ENCODE measurements at regions not wholly inside any gene's neighbourhood (a gene's known extent, or its start where the extent isn't known, plus 50 kb on each side); places are given as distances from the start of the nearest gene placed in this dataset.

DNA sequence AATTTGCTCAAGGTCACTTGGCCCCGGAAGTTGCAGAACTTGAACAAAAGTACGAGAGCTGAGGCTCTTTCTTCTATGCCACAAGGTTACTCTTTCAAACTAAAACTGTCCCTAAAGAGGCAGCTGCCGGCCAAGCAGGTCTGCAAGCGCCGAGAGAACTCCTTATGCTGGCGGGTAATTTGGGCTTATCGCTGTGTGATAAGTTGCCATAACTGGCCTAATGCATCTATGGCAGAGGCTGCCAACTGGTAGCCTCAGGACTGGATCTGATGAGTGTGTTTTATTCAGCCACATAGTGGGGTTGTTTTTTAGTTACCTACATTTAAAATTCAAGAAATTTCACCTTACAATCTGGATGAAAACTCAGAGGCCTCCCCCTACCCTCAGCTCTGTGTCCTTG, 68.1 kb upstream of the SPOCK1 start:
- DNase-seq (ENCODE audit: low read depth) = no peak

DNA sequence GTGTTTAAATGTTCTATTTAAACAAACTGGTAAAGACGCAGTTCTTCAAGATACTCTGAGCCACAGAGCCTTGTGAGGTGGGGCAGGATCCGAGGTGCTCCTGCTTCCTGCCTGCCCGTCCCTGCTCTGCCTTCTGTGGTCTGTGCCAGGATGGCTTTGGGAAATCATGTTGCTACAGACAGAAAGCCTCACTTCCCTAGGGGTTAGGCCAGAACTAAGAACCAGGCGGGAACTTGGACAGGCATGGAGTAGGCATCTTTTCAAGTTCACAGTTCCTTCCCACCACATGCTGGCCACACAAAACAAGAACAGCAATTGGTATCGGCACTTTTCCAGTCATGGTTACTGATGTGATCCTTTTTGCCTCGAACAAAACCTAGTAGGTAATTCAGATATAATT, 67.7 kb upstream of the SPOCK1 start:
- DNase-seq (ENCODE audit: low read depth) = no peak

DNA sequence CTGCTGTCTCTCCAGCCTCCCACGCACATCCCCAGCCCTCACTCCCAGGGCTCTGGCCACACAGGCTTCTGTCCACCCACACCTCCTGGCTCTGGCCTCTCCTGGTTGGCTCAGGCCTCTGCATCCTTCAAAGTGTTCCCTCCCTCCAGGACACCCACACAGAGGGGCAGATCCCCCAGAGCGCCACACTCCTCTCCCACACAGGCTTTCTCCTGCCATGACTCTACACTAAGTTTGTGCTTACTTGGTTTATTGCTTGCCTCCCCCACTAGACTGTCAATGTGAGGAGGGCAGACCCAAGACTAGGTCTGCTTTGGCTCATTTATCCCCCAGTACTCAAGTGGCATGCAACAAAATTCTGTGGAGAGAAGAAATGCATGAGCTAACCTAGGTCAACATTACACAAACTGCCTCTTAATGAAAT, 67.0 kb upstream of the SPOCK1 start:
- DNase-seq (ENCODE audit: low read depth) = peak; percentile 72

DNA sequence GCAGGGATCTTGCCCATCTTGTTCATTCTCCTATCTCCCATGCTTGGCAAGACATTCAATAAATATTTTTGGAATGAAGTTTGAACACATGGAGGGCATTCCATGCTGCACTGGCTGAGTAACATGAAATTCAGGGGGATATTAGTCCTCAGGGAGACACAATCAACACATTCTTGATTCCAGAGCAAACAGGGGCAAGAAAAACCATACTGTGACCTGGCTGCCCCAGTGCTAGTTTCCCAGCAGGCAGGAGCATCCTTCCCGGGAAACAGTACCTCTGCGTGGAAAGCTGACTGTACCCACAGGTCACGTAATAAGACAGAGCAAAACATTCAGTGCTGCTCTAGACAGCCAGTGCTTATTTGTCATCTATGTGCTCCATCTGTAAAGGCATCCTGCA, 66.3 kb upstream of the SPOCK1 start:
- peak; percentile 38 for DNase-seq (ENCODE audit: low read depth)

GRCh38 chr5:137564398-137564961, 65.4 kb upstream of the SPOCK1 start:
- peak; percentile 79 for DNase-seq (ENCODE audit: low read depth)

DNA sequence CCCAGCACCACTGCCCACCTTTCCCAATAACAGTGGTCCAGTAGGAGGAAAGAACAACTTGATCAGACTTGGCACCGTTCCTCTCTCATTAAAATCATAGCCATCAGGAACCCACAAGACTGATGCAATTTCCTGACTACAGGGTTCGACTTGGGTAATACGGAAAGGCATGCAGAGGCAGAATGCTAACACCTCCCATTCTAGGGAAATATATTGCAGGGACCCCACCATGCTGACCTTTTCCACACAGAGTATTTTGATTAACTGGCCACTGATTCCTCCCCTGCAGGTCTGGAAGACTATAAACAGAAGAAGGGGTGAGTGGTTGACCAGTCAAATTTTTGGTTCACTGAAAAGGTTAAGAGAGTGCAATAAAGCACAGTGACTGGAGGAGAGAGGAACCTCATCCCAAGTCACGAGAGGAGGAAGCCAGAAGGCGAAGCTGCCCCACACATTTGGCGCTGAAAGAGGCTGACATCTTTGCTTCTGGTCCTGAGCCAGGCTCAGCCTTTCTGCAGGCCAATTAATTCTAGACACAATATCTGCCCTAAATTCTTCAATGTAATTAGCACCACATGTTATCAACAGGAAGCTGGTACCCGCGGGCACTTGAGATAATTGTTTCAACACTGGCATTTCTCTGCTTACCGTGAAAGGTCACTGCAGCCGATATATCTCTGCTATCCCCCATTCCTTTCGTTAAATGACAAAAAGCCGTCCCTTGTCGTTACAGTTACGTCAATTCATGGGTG, 64.7 kb upstream of the SPOCK1 start:
- DNase-seq (ENCODE audit: low read depth) = peak; percentile 97

- DNase-seq (ENCODE audit: low read depth) = no peak
Measured at GRCh38 chr5:137563301-137563645, 64.1 kb upstream of the SPOCK1 start.

- DNase-seq (ENCODE audit: low read depth) = peak; percentile 28
Measured at GRCh38 chr5:137561608-137562007, 62.5 kb upstream of the SPOCK1 start.

DNA sequence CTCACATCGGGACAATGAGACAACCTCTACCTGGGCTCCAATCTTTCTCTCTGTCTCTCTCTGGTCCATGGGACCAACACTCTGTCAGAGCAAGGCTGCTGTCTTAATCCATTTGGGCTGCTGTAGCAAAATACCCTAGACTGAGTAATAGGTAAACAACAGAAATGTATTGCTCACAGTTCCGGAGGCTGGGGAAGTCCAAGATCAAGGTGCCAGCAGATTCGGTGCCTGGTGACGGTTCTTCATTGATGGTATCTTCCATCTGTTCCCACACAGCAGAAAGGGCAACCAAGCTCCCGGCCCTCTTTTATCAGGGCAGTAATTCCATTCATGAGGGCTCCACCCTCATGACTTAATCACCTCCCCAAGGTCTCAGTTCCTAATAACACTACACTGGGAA, 61.3 kb upstream of the SPOCK1 start:
- DNase-seq (ENCODE audit: low read depth) = no peak

Data from renal cortical epithelial cell (primary cell).